ENCODE measurements at regions not wholly inside any gene's neighbourhood (a gene's known extent, or its start where the extent isn't known, plus 50 kb on each side); places are given as distances from the start of the nearest gene placed in this dataset.

DNA sequence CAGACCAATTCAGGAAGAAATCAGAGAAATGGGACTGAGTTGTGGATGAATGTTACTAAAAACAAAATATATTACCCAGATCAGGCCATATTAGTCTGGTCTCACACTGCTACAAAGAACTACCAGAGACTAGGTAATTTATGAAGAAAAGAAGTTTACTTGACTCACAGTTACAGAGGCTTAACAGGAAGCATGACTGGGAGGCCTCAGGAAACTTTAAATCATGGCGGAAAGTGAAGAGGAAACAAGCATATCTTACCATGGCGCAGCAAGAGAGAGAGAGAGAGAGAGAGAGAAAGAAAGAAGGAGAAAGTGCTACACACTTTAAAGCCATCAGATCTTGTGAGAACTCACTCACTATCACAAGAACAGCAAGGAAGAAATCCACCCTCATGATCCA is 636.8 kb upstream of the GRM3 start:
- no peak for DNase-seq (ENCODE audit: low read depth)
- no peak overlapping the region for H3K4me3 ChIP-seq (ENCODE audit: low read depth, low read length)
- TF ChIP-seq, protein P1, sequence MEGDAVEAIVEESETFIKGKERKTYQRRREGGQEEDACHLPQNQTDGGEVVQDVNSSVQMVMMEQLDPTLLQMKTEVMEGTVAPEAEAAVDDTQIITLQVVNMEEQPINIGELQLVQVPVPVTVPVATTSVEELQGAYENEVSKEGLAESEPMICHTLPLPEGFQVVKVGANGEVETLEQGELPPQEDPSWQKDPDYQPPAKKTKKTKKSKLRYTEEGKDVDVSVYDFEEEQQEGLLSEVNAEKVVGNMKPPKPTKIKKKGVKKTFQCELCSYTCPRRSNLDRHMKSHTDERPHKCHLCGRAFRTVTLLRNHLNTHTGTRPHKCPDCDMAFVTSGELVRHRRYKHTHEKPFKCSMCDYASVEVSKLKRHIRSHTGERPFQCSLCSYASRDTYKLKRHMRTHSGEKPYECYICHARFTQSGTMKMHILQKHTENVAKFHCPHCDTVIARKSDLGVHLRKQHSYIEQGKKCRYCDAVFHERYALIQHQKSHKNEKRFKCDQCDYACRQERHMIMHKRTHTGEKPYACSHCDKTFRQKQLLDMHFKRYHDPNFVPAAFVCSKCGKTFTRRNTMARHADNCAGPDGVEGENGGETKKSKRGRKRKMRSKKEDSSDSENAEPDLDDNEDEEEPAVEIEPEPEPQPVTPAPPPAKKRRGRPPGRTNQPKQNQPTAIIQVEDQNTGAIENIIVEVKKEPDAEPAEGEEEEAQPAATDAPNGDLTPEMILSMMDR (conservative IDR thresholded peaks at IDR 0.05; ENCODE audit: low read depth, low read length): no peak

DNA sequence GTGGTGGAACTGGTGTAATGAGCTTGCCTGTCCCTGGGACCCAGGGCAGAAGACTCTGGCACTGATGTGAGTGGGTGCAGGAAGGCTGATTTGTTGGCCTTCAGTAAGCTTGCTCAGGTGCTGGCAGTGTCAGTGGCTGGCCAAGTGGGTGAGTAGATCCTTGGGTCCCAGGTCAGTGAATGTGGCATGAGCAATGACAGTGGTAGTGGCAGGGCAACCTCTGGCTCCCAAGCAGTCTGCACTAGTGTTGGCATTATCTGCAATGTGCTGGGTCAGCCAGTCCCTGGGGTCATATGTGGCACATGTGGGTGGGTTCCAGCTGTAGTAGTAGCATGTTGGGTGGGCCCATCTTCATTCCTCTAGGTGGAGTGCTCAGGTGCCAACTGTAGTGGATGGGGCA is 640.9 kb upstream of the GRM3 start:
- H3K4me3 ChIP-seq (ENCODE audit: low read depth, low read length): no peak overlapping the region
- DNase-seq (ENCODE audit: low read depth): no peak
- TF ChIP-seq, protein P1 (conservative IDR thresholded peaks at IDR 0.05; ENCODE audit: low read depth, low read length): no peak

DNA sequence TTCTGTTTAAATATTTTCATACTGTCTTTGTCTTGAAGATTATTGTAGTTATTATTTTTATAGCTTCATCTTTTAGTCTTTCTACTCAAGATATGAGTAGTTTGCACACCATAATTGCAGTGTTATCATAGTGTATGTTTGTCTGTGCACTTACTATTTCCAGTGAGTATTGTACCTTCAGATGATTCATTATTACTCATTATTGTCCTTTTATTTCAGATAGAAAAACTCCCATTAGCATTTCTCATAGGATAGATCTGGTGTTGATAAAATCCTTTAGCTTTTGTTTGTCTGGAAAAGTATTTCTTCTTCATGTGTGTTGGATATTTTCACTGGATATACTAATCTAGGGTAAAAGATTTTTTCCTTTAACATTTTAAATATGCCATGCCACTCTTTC is 646.2 kb upstream of the GRM3 start:
- H3K4me3 ChIP-seq (ENCODE audit: low read depth, low read length): no peak overlapping the region

GRCh38 chr7:85995101-85995500 is 648.6 kb upstream of the GRM3 start:
- no peak overlapping the region for H3K4me3 ChIP-seq (ENCODE audit: low read depth, low read length)
- TF ChIP-seq, protein P1 (conservative IDR thresholded peaks at IDR 0.05; ENCODE audit: low read depth, low read length): no peak
- no peak for DNase-seq (ENCODE audit: low read depth)

More for the DNA sequence above, 646.2 kb upstream of the GRM3 start:
- TF ChIP-seq, protein P1 (conservative IDR thresholded peaks at IDR 0.05; ENCODE audit: low read depth, low read length): no peak
- no peak for DNase-seq (ENCODE audit: low read depth)

GRCh38 chr7:85980740-85981139 is 663.0 kb upstream of the GRM3 start:
- no peak overlapping the region for H3K4me3 ChIP-seq (ENCODE audit: low read depth, low read length)
- no peak for DNase-seq (ENCODE audit: low read depth)
- TF ChIP-seq, protein P1 (conservative IDR thresholded peaks at IDR 0.05; ENCODE audit: low read depth, low read length): no peak

DNA sequence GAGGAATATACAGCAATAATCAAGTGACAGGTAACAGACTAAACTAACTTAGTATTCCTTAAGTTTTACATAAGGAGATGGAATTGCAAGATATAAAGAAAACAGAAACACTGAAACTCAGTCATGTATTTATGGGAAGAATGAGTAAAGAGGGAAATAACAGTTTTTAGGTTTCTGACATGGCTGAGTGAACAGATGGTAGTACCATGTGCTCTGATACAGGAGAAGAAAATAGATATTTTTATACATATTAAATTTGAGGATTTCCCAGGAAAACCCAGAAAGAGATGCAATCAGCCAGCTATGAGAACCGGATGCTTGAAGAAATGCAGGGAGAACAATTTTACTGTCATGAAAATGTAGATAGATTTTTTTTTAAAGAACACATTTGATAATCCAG is 669.5 kb upstream of the GRM3 start:
- DNase-seq (ENCODE audit: low read depth): no peak
- TF ChIP-seq, protein P1 (conservative IDR thresholded peaks at IDR 0.05; ENCODE audit: low read depth, low read length): no peak
- no peak overlapping the region for H3K4me3 ChIP-seq (ENCODE audit: low read depth, low read length)

DNA sequence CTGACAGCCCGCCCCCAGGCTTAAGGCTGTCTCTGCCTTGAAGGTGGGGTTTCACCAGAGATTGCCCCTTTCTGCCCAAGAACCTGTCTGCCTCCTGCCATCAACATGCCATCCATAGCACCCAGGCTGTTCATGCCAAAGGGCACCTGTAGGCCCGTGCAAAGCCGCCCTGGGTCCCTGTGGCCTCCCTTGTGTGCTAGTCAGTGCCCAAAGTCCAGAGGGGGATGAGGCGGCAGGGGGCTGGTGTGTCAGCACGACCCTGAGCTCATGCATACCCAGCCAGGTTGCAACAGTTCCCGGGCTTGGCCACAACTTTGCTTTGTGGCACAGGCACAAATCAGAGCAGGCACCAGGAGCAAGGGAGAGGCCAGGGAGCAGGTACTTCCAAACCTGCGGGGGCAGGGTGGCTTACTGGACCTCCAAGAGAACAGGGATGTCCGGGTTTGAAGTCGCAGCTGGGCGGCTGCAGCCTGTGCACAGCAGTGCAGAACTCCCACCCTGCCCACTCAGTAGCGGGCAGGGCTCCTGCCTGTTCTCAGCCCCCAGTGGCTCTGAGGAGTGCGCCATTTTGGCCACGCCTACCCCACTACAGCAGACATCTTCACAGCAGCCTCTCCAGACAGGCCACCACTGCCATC is 671.1 kb upstream of the GRM3 start:
- TF ChIP-seq, protein P1 (conservative IDR thresholded peaks at IDR 0.05; ENCODE audit: low read depth, low read length): no peak
- H3K4me3 ChIP-seq (ENCODE audit: low read depth, low read length): no peak overlapping the region

More for the DNA sequence above, 671.1 kb upstream of the GRM3 start:
- DNase-seq (ENCODE audit: low read depth): no peak

Measured in epithelial cell of proximal tubule (primary cell).